SIG-M5 treated with dmso at 0.1 percent for 504 hours (cell line): ENCODE measurements at regions not wholly inside any gene's neighbourhood (a gene's known extent, or its start where the extent isn't known, plus 50 kb on each side); places are given as distances from the start of the nearest gene placed in this dataset.

ENCODE experiments used
- DNase-seq: peaks from one replicate; lab custom pipeline; 2025; ENCODE audit not compliant: unreplicated experiment; lab: John Stamatoyannopoulos, UW

GRCh38 chr2:236405357-236405756 is 141.2 kb upstream of the ASB18 start:
- DNase-seq: no peak

DNA sequence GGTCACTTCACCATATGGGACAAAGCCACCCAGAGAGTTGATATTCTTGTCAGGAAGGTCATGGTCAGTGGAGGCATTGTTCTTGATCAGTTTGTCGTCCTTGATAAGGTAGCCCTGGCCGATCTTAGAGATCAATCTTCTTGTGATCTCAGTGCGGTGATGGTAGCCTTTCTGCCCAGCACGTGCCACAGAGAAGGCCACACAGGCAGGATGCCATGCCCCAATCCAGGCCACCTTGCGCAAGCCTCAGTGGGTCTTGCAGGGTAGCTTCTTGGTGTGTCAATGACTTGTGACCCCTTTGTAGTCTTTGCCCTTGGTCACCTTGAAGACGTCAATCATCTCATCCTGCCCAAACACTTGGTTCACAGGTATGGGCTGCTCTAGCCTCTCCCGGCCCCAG is 143.9 kb upstream of the ASB18 start:
- no peak for DNase-seq

GRCh38 chr2:236408786-236409185 is 144.6 kb upstream of the ASB18 start:
- no peak for DNase-seq

- DNase-seq: no peak
Observed at GRCh38 chr2:236415684-236416444, 151.7 kb upstream of the ASB18 start.

DNA sequence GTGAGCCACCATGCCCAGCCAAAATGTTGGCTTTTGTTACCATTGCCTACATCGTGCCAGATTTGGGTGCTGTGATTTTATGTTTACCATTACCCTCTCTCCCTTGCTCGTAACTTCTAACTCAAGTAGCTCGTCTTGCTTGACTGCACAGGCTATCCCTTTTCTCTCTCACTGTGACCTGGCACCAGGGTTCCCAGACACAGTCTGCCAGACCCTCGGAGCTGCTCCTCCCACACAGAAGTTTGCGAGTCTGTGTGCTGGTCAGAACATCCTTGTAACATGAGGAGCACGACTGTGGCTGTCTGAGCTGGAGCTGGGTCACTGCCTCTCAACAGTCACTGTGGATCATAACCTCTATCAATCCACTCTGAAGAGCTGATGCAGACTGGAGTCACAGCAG is 152.5 kb upstream of the ACKR3 start:
- DNase-seq: no peak

GRCh38 chr2:236430584-236430983 is 139.0 kb upstream of the ACKR3 start:
- no peak for DNase-seq

DNA sequence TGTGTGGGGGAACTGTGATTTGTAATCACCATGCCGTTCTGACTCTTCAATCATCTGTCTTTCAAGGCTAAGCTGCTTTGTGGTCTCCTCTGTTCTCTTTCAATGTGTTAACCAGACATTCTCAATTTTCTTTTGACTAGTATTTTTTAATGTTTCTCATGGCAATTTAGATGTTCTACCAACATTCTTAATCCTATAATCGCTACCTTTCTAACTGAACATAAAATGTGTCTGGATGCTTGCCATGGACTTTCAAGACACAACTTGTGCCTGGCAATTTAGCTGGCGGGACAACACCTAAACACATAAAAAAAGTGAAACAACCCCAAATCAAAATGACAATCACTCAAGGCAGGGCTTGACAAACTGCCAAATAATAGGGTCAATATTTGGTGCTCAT is 135.0 kb upstream of the ACKR3 start:
- no peak for DNase-seq

DNA sequence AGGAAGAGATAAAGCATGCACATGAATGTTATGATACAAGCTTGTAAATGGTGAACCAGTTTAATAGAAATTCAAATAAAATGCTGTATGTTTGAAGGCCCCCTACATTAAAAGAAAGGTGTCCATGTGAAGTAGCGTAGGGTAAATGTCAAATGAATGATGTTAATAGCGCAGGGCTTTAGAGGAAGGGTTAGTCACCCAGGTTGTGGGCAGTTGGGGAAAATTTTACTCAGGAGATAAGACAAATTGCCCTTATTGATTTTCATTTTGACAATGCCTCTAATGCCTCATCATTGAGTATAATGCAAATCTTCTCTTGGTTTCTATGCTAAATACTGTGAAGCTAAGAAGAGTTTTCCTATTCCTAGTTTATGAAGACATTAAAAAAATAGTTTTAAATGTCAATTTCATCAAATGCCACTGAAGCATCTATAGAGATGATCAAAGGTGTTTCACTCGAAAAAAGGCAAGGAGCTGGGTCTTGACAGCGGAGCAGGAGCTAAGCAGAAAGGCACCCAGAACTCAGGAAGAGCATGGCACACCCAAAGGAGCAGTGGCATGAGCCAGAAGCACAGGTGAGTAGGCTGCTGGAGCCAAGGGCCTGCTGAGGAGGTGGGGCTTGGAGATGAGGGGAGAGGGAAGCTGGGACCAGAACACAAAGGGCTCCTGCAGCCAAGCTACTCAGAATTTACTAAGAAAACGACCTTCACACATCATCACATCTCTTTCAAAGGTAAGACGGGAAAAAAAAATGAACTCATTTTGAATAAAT is 129.3 kb upstream of the ACKR3 start:
- no peak for DNase-seq

GRCh38 chr2:236444187-236444586 is 125.4 kb upstream of the ACKR3 start:
- DNase-seq: no peak

DNA sequence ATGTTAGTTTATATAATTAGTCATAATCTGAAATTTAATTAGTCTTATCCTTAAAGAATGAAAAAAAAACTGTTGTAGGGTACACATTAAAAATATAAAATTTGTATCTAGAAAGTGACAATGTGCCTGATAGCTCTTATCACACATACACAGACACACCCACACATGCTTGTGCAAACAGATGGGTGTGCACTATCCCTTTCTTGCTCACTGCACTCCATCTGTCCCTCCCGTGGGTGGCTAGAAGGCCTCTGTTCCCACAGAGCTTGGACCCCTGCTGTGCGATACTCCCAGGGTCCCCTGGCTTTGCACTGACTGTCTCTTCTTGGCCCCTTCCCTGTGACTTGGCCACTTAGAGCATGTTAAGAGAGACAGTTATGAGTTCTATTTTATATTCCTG is 123.9 kb upstream of the ACKR3 start:
- DNase-seq: no peak

- DNase-seq: no peak
Observed at GRCh38 chr2:236446521-236446920, 123.1 kb upstream of the ACKR3 start.

GRCh38 chr2:236449167-236449761 is 120.4 kb upstream of the ACKR3 start:
- DNase-seq: peak; percentile 5

- DNase-seq: no peak
Observed at GRCh38 chr2:236452238-236452637, 117.4 kb upstream of the ACKR3 start.

- no peak for DNase-seq
Observed at GRCh38 chr2:236454076-236454475, 115.5 kb upstream of the ACKR3 start.

- no peak for DNase-seq
Observed at GRCh38 chr2:236459393-236459792, 110.2 kb upstream of the ACKR3 start.

- no peak for DNase-seq
Observed at GRCh38 chr2:236464140-236464539, 105.5 kb upstream of the ACKR3 start.

GRCh38 chr2:236472720-236473495 is 96.7 kb upstream of the ACKR3 start:
- no peak for DNase-seq

DNA sequence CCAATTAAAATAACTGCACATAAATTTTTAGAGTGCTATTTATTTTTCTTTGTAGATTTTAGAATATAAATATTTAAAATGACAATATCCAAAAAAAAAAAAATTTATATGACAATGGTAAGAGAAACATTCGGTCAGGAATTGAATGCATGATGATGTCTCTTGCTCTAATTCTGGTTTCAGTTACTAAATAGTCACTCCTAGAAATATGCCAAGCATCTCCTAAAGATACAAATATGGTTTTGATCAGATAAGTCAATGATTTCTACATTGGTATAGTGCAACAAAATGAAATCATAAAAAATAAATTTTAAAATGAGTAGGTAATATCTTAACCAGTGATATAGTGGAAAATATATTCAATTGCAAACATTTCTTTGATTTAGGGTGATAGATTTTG is 95.9 kb upstream of the ACKR3 start:
- no peak for DNase-seq

- DNase-seq: no peak
Observed at GRCh38 chr2:236479814-236480213, 89.8 kb upstream of the ACKR3 start.

- no peak for DNase-seq
Observed at GRCh38 chr2:236483102-236483501, 86.5 kb upstream of the ACKR3 start.

GRCh38 chr2:236485519-236485918 is 84.1 kb upstream of the ACKR3 start:
- no peak for DNase-seq
